H1 (cell line): ENCODE measurements at regions not wholly inside any gene's neighbourhood (a gene's known extent, or its start where the extent isn't known, plus 50 kb on each side); places are given as distances from the start of the nearest gene placed in this dataset.

Experiments used
- CTCF ChIA-PET: fragments of 300-600 bp; sonication (Branson Sonifier 250); formaldehyde crosslinking; loops from one replicate; lab custom pipeline; 2021; ENCODE audit not compliant: partially characterized antibody; lab: Charles Lee
- POLR2A ChIA-PET: fragments of 300-600 bp; sonication (Branson Sonifier 250); formaldehyde crosslinking; loops from one replicate; lab custom pipeline; 2021; ENCODE audit warnings: inconsistent platforms; ENCODE audit not compliant: partially characterized antibody; lab: Charles Lee
- DNase-seq, 2 experiments: peaks; one replicate each; pipeline versions ENCODE4 v3.0.0 to v3.0.0-alpha.2; 2010 to 2022; ENCODE audit warnings: low spot score in 2 of 2, low read depth in 1 of 2, mixed read lengths in 1 of 2
- FAIRE-seq: peaks from 2 replicates; lab custom pipeline; 2011; peaks lifted over from hg19 to GRCh38; lab: Jason Lieb, UNC
- H2AFZ ChIP-seq: 2 replicates; pipeline ENCODE4 v1.8.1; 2012; ENCODE audit warnings: low read length, inconsistent platforms
- H2AK5ac ChIP-seq: 2 replicates; pipeline ENCODE4 v1.6.1; 2013; ENCODE audit warnings: low read depth, low read length
- H2BK120ac ChIP-seq: replicated peaks from 2 replicates; pipeline ENCODE3; 2013; ENCODE audit warnings: low read depth, low read length, inconsistent platforms
- H2BK12ac ChIP-seq: 2 replicates; pipeline ENCODE4 v1.6.1; 2013; ENCODE audit warnings: low read depth, low read length
- H2BK15ac ChIP-seq: 2 replicates; pipeline ENCODE4 v1.6.1; 2013; ENCODE audit warnings: low read length
- H2BK20ac ChIP-seq: 2 replicates; pipeline ENCODE4 v1.6.1; 2013; ENCODE audit warnings: low read length
- H2BK5ac ChIP-seq: 2 replicates; pipeline ENCODE4 v1.6.1; 2013; ENCODE audit warnings: low read depth, low read length
- H3K14ac ChIP-seq: 2 replicates; pipeline ENCODE4 v1.6.1; 2013; ENCODE audit warnings: inconsistent platforms; ENCODE audit not compliant: insufficient read length
- H3K18ac ChIP-seq: 2 replicates; pipeline ENCODE4 v1.6.1; 2013; ENCODE audit warnings: low read length; ENCODE audit errors: extremely low read depth
- H3K23ac ChIP-seq: 2 replicates; pipeline ENCODE4 v1.6.1; 2013; ENCODE audit warnings: inconsistent platforms; ENCODE audit not compliant: insufficient read length
- H3K23me2 ChIP-seq: 2 replicates; pipeline ENCODE4 v1.6.1; 2013; ENCODE audit warnings: low read depth, low read length
- H3K27ac ChIP-seq: 2 replicates; pipeline ENCODE4 v1.6.1; 2011; ENCODE audit warnings: low read depth, low read length, inconsistent platforms
- H3K27me3 ChIP-seq, 4 experiments: replicated peaks in 1 of 4; 1 replicate in 1 of 4; 2 replicates in 3 of 4; pipeline versions ENCODE4 v1.6.1 to v1.8.1; 2011 to 2013; ENCODE audit warnings: low read length in 3 of 4, mild to moderate bottlenecking in 3 of 4, inconsistent platforms in 2 of 4, mixed read lengths in 2 of 4, moderate library complexity in 1 of 4; ENCODE audit not compliant: control insufficient read depth in 3 of 4, insufficient read depth in 3 of 4; ENCODE audit errors: extremely low read depth in 1 of 4
- H3K36me3 ChIP-seq, 4 experiments: 2 replicates each; pipeline versions ENCODE4 v1.6.1 to v1.8.1; 2011 to 2013; ENCODE audit warnings: mild to moderate bottlenecking in 4 of 4, low read length in 3 of 4, moderate library complexity in 2 of 4, control low read depth in 1 of 4, inconsistent platforms in 1 of 4; ENCODE audit not compliant: insufficient read depth in 4 of 4, control insufficient read depth in 2 of 4
- H3K4ac ChIP-seq: replicated peaks from 2 replicates; pipeline ENCODE3; 2013; ENCODE audit warnings: low read length, low read depth, mixed read lengths, inconsistent platforms; ENCODE audit not compliant: insufficient read length
- H3K4me1 ChIP-seq, 4 experiments: replicated peaks in 1 of 4; 1 replicate in 1 of 4; 2 replicates in 3 of 4; pipeline versions ENCODE4 v1.6.1 to v1.8.1; 2011 to 2013; ENCODE audit warnings: low read length in 3 of 4, inconsistent platforms in 2 of 4, mixed read lengths in 1 of 4; ENCODE audit not compliant: insufficient read depth in 4 of 4, control insufficient read depth in 3 of 4
- H3K4me2 ChIP-seq, 2 experiments: 2 replicates each; pipeline versions ENCODE4 v1.6.1 to v1.8.1; 2011 to 2013; ENCODE audit warnings: low read depth in 2 of 2, low read length in 2 of 2, control low read depth in 1 of 2, inconsistent platforms in 1 of 2, mild to moderate bottlenecking in 1 of 2; ENCODE audit not compliant: insufficient read depth in 1 of 2
- H3K4me3 ChIP-seq, 4 experiments: fragments of 200-600, 300-600 bp in 1 of 4; sonication (generic), shearing (Covaris generic), sonication (Bioruptor Twin) in 1 of 4; 2 replicates each; pipeline versions ENCODE4 v1.5.1 to v1.8.1; 2011 to 2016; ENCODE audit warnings: low read length in 4 of 4, low read depth in 3 of 4, control low read depth in 2 of 4, inconsistent platforms in 2 of 4, mild to moderate bottlenecking in 2 of 4, mixed read lengths in 1 of 4, moderate library complexity in 1 of 4; ENCODE audit not compliant: insufficient read depth in 2 of 4; ENCODE audit errors: extremely low read depth in 1 of 4
- H3K56ac ChIP-seq: replicated peaks from 2 replicates; pipeline ENCODE3; 2013; ENCODE audit warnings: low read depth, mild to moderate bottlenecking, mixed read lengths, low read length, inconsistent platforms; ENCODE audit not compliant: insufficient read length
- H3K79me1 ChIP-seq: 2 replicates; pipeline ENCODE4 v1.6.1; 2013; ENCODE audit warnings: low read depth, low read length, control low read depth
- H3K79me2 ChIP-seq, 2 experiments: 2 replicates each; pipeline versions ENCODE4 v1.6.1 to v1.8.1; 2012 to 2013; ENCODE audit warnings: low read length in 2 of 2, mild to moderate bottlenecking in 2 of 2, inconsistent platforms in 1 of 2; ENCODE audit not compliant: insufficient read depth in 2 of 2, control insufficient read depth in 1 of 2
- H3K9ac ChIP-seq, 4 experiments: replicated peaks in 1 of 4; 1 replicate in 1 of 4; 2 replicates in 3 of 4; pipeline versions ENCODE4 v1.6.1 to v1.8.1; 2011 to 2013; ENCODE audit warnings: low read depth in 3 of 4, low read length in 3 of 4, control low read depth in 2 of 4, mild to moderate bottlenecking in 2 of 4, moderate library complexity in 2 of 4, inconsistent platforms in 1 of 4; ENCODE audit errors: extremely low read depth in 1 of 4
- H3K9me3 ChIP-seq, 2 experiments: 2 replicates each; pipeline versions ENCODE4 v1.6.1 to v1.8.1; 2012 to 2013; ENCODE audit warnings: mild to moderate bottlenecking in 2 of 2, moderate library complexity in 2 of 2, control low read depth in 1 of 2, inconsistent platforms in 1 of 2, low read depth in 1 of 2, low read length in 1 of 2, mixed read lengths in 1 of 2; ENCODE audit not compliant: insufficient read depth in 2 of 2
- H4K20me1 ChIP-seq, 2 experiments: replicated peaks in 1 of 2; 2 replicates each; pipeline versions ENCODE3 to v1.8.1; 2011 to 2013; ENCODE audit warnings: inconsistent platforms in 2 of 2, low read length in 2 of 2, mild to moderate bottlenecking in 1 of 2; ENCODE audit not compliant: insufficient read depth in 2 of 2, control insufficient read depth in 1 of 2
- H4K5ac ChIP-seq: 2 replicates; pipeline ENCODE4 v1.6.1; 2013; ENCODE audit warnings: low read length, low read depth, mixed read lengths, inconsistent platforms; ENCODE audit not compliant: insufficient read length
- H4K8ac ChIP-seq: 2 replicates; pipeline ENCODE4 v1.8.0; 2013; ENCODE audit warnings: mild to moderate bottlenecking, moderate library complexity, low read length, inconsistent platforms; ENCODE audit not compliant: insufficient read depth; ENCODE audit errors: extremely low read depth
- H4K91ac ChIP-seq: replicated peaks from 2 replicates; pipeline ENCODE3; 2013; ENCODE audit warnings: low read length, mixed read lengths, inconsistent platforms; ENCODE audit not compliant: insufficient read length
- BRCA1 ChIP-seq: IDR thresholded peaks from 2 replicates; pipeline ENCODE4 v1.6.1; 2012; ENCODE audit warnings: low read depth, low read length, improper control_type of control experiment
- CHD1 ChIP-seq: IDR thresholded peaks from 2 replicates; pipeline ENCODE4 v1.6.1; 2012; ENCODE audit warnings: low read depth, low read length, improper control_type of control experiment
- CHD2 ChIP-seq: IDR thresholded peaks from 2 replicates; pipeline ENCODE4 v1.6.1; 2012; ENCODE audit warnings: low read length, improper control_type of control experiment
- CREB1 ChIP-seq: IDR thresholded peaks from 2 replicates; pipeline ENCODE4 v1.6.1; 2012; ENCODE audit warnings: inconsistent platforms
- CTCF ChIP-seq, 3 experiments: IDR thresholded peaks; 1 replicate in 2 of 3; 2 replicates in 1 of 3; pipeline versions ENCODE4 v1.5.1 to v1.6.1; 2011; ENCODE audit warnings: low read length in 3 of 3, mild to moderate bottlenecking in 3 of 3, inconsistent platforms in 2 of 3, low read depth in 1 of 3, moderate library complexity in 1 of 3; ENCODE audit not compliant: insufficient read depth in 1 of 3; ENCODE audit errors: control extremely low read depth in 1 of 3
- EGR1 ChIP-seq: IDR thresholded peaks from 2 replicates; pipeline ENCODE4 v1.6.1; 2011; ENCODE audit warnings: low read depth, low read length, borderline replicate concordance
- EP300 ChIP-seq, 2 experiments: IDR thresholded peaks; 1 replicate in 1 of 2; 2 replicates in 1 of 2; pipeline ENCODE4 v1.6.1; 2011 to 2012; ENCODE audit warnings: low read depth in 2 of 2, low read length in 2 of 2, mild to moderate bottlenecking in 2 of 2, borderline replicate concordance in 1 of 2, inconsistent platforms in 1 of 2, moderate library complexity in 1 of 2
- MAFK ChIP-seq: IDR thresholded peaks from 2 replicates; pipeline ENCODE4 v1.6.1; 2012; ENCODE audit warnings: low read depth, mild to moderate bottlenecking, improper control_type of control experiment, low read length
- SP2 ChIP-seq: IDR thresholded peaks from 2 replicates; pipeline ENCODE4 v1.6.1; 2012; ENCODE audit warnings: mild to moderate bottlenecking, low read length, inconsistent platforms
- TAF1 ChIP-seq: IDR thresholded peaks from 2 replicates; pipeline ENCODE4 v1.6.1; 2011; ENCODE audit warnings: mild to moderate bottlenecking, low read depth, low read length
- TCF12 ChIP-seq: IDR thresholded peaks from 2 replicates; pipeline ENCODE4 v1.6.1; 2011; ENCODE audit warnings: low read depth, mild to moderate bottlenecking, low read length
- WGBS, 2 experiments: shearing (Covaris generic) in 1 of 2; methylation state at CpG; one replicate each; pipeline versions ENCODE4 v1.1.6 to v1.1.7; 2013 to 2015; ENCODE audit warnings: low lambda C conversion rate in 2 of 2, mixed read lengths in 2 of 2, inconsistent platforms in 1 of 2, low coverage in 1 of 2, missing lambda C conversion rate in 1 of 2; ENCODE audit not compliant: insufficient replicate concordance in 2 of 2, insufficient coverage in 1 of 2, insufficient read length in 1 of 2; ENCODE audit errors: extremely low coverage in 1 of 2, missing lambda C conversion rate in 1 of 2; 5-methylcytosine and 5-hydroxymethylcytosine counted together

GRCh38 chr1:48084826-48085225, 87.6 kb upstream of the TRABD2B start:
- H2BK12ac ChIP-seq: no peak overlapping the region
- no peak overlapping the region for H3K4ac ChIP-seq
- H2BK20ac ChIP-seq: no peak overlapping the region
- TF ChIP-seq CHD2: no peak
- no peak for TF ChIP-seq EGR1
- TF ChIP-seq SP2: no peak
- no peak for TF ChIP-seq BRCA1
- TF ChIP-seq CTCF (IDR thresholded peaks at IDR 0.05; ENCODE audit: control extremely low read depth in 1 of 3, insufficient read depth in 1 of 3, low read depth in 1 of 3, low read length in 3 of 3): no peak
- no peak for TF ChIP-seq CREB1
- TF ChIP-seq TCF12: no peak
- TF ChIP-seq CHD1: no peak
- no peak for TF ChIP-seq EP300 (IDR thresholded peaks at IDR 0.05; ENCODE audit: borderline replicate concordance in 1 of 2, low read depth in 2 of 2, low read length in 2 of 2)
- no peak for TF ChIP-seq MAFK
- TF ChIP-seq TAF1: no peak
- H3K4me1 ChIP-seq: no peaks in the 10 kb centered on the region
- H3K56ac ChIP-seq: no peak overlapping the region
- H3K36me3 ChIP-seq: no peaks in the 10 kb centered on the region
- no peaks in the 10 kb centered on the region for H4K20me1 ChIP-seq
- no peak overlapping the region for H2BK15ac ChIP-seq
- H4K5ac ChIP-seq: no peak overlapping the region
- no peak overlapping the region for H2AFZ ChIP-seq
- no peak overlapping the region for H3K9ac ChIP-seq
- no peak overlapping the region for H3K18ac ChIP-seq
- no peaks in the 10 kb centered on the region for H3K79me2 ChIP-seq
- no peak overlapping the region for H2AK5ac ChIP-seq
- H3K14ac ChIP-seq: no peak overlapping the region
- no peak overlapping the region for H3K27ac ChIP-seq
- no peak overlapping the region for H2BK5ac ChIP-seq
- H4K91ac ChIP-seq: no peak overlapping the region
- H3K23me2 ChIP-seq: no peaks in the 10 kb centered on the region
- ChIA-PET POLR2A (no interaction called here), CTCF (no interaction called here)
- no peaks in the 10 kb centered on the region; a peak in 1 of 4 replicates for H3K9me3 ChIP-seq
- H3K4me3 ChIP-seq: no peak overlapping the region
- H3K4me2 ChIP-seq: no peak overlapping the region
- H3K27me3 ChIP-seq: no peaks in the 10 kb centered on the region
- FAIRE-seq (no peak), DNase-seq (no peak)
- 87% methylated on average over 4 of the region's 4 CpGs; no CpG with 5 or more reads in 1 of the 2 experiments for WGBS, 2 experiments
- H4K8ac ChIP-seq: no peak overlapping the region
- H3K79me1 ChIP-seq: no peaks in the 10 kb centered on the region
- no peak overlapping the region for H3K23ac ChIP-seq
- no peak overlapping the region for H2BK120ac ChIP-seq
